Brain microvascular endothelial cell (primary cell): ENCODE measurements at regions not wholly inside any gene's neighbourhood (a gene's known extent, or its start where the extent isn't known, plus 50 kb on each side); places are given as distances from the start of the nearest gene placed in this dataset.

Experiments used
- DNase-seq: peaks from one replicate; pipeline ENCODE4 v3.0.0-alpha.2; 2020
- H3K27ac ChIP-seq: fragments of 250-450 bp; sonication (Bioruptor Pico); 2 replicates; pipeline ENCODE4 v1.5.1; 2020; ENCODE audit warnings: mild to moderate bottlenecking, moderate library complexity
- H3K27me3 ChIP-seq: fragments of 250-450 bp; sonication (Bioruptor Pico); replicated peaks from 2 replicates; pipeline ENCODE4 v1.5.1; 2020; ENCODE audit warnings: mild to moderate bottlenecking
- H3K36me3 ChIP-seq: fragments of 250-450 bp; sonication (Bioruptor Pico); replicated peaks from 2 replicates; pipeline ENCODE4 v1.5.1; 2020; ENCODE audit warnings: mild to moderate bottlenecking
- H3K4me3 ChIP-seq: 2 replicates; pipeline ENCODE4 v1.5.1; 2011; ENCODE audit warnings: low read depth, mild to moderate bottlenecking, control low read depth, low read length, moderate library complexity
- in situ Hi-C: cut with HindIII; loops from 2 replicates; pipeline ENCODE4 v1.10.0; 2017; ENCODE audit warnings: low sequenced_read_pairs, low pct_ligation_motif_present
- TF ChIP-seq, protein P1 (sequence below): IDR thresholded peaks from 2 replicates; pipeline ENCODE4 v1.5.1; 2011; ENCODE audit warnings: low read depth, mild to moderate bottlenecking, moderate library complexity, low read length, control low read depth, inconsistent platforms; ENCODE audit errors: missing control alignments

DNA sequence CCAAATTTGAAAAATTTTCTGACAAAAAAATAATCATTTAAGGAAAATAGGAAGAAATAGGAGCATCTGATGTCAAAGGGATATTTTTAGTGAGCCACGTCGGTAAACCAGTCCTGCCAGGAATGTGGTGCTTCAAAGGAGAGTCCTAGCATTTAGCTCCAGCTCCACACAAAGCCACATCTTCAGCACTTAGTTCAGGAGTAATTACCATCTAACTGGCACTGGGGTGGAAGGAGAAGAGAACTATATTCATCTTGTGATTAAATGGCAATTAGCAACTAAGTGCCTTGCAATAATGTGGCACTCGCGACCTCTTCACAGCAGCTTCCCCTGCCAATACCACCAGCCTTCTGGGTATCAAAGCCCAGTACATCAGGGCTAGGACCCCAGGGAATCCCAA is 409.1 kb downstream of the SETD4 start:
- Histone ChIP-seq H3K36me3 (no peaks in the 10 kb centered on the region), H3K4me3 (no peak overlapping the region), H3K27ac (no peak overlapping the region), H3K27me3 (no peaks in the 10 kb centered on the region)
- no peak for DNase-seq
- TF ChIP-seq, protein P1, sequence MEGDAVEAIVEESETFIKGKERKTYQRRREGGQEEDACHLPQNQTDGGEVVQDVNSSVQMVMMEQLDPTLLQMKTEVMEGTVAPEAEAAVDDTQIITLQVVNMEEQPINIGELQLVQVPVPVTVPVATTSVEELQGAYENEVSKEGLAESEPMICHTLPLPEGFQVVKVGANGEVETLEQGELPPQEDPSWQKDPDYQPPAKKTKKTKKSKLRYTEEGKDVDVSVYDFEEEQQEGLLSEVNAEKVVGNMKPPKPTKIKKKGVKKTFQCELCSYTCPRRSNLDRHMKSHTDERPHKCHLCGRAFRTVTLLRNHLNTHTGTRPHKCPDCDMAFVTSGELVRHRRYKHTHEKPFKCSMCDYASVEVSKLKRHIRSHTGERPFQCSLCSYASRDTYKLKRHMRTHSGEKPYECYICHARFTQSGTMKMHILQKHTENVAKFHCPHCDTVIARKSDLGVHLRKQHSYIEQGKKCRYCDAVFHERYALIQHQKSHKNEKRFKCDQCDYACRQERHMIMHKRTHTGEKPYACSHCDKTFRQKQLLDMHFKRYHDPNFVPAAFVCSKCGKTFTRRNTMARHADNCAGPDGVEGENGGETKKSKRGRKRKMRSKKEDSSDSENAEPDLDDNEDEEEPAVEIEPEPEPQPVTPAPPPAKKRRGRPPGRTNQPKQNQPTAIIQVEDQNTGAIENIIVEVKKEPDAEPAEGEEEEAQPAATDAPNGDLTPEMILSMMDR, result no peak
- in situ Hi-C loops, result no loop called here

GRCh38 chr21:35649186-35649585 is 411.1 kb downstream of the SETD4 start:
- in situ Hi-C loops, result no loop called here
- H3K36me3 ChIP-seq, result no peaks in the 10 kb centered on the region
- H3K27me3 ChIP-seq, result no peaks in the 10 kb centered on the region
- no peak overlapping the region for H3K27ac ChIP-seq
- TF ChIP-seq, protein P1, result no peak
- no peak overlapping the region for H3K4me3 ChIP-seq
- DNase-seq, result peak; percentile 35

- DNase-seq, result no peak
- no peaks in the 10 kb centered on the region for H3K36me3 ChIP-seq
- no peak overlapping the region for H3K4me3 ChIP-seq
- TF ChIP-seq, protein P1, result peak; percentile 17
- H3K27ac ChIP-seq, result no peak overlapping the region
- H3K27me3 ChIP-seq, result no peaks in the 10 kb centered on the region
- in situ Hi-C loops, result no loop called here
Measured at GRCh38 chr21:35648512-35648911, 411.8 kb downstream of the SETD4 start.

- Histone ChIP-seq H3K4me3 (no peak overlapping the region), H3K27me3 (no peaks in the 10 kb centered on the region), H3K27ac (peak overlapping the region; percentile 32), H3K36me3 (no peaks in the 10 kb centered on the region)
- in situ Hi-C loops, result no loop called here
- TF ChIP-seq, protein P1, result no peak
- DNase-seq, result peak; percentile 73
Measured at GRCh38 chr21:35646606-35647005, 413.7 kb downstream of the SETD4 start.

DNA sequence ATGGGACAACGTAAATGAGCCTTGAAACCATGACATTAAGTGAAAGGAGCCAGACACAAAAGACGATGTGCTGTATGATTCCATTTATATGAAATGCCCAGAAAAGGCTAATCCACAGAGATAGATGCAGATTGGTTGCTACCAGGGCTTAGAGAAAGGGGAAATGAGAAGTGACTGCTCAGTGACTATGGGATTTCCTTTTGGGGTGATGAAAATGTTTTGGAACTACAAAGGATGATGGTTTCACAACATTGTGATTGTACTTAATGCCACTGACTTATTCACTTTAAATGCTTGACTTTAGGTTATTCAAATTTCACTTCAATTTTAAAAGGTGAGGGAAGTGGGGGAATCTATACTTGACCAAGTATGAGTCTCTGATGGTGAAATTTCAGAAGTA is 414.3 kb downstream of the SETD4 start:
- Histone ChIP-seq H3K4me3 (no peak overlapping the region), H3K36me3 (no peaks in the 10 kb centered on the region), H3K27ac (peak overlapping the region; percentile 32), H3K27me3 (no peaks in the 10 kb centered on the region)
- in situ Hi-C loops, result no loop called here
- TF ChIP-seq, protein P1, result no peak
- DNase-seq, result no peak

DNA sequence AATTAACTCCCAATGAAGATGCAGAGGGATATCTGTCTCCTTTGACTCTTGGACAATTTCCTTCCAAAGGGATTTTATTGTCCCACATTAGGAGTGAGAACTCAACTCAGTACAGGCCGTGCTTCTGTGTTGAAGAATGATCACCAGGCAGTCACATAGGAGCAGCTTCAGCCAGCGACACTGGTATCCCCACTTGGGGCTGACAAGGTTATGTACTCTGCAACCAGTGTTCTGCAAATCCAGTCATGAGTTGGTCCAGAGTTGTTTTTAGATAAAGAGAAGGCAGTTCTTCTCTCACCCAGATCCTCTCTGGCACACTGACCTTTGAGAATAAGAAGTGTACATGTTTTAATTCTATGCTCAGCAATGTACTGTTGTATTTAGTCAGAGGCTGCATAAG is 415.8 kb downstream of the SETD4 start:
- TF ChIP-seq, protein P1, result no peak
- Histone ChIP-seq H3K27ac (no peak overlapping the region), H3K27me3 (no peaks in the 10 kb centered on the region), H3K36me3 (no peaks in the 10 kb centered on the region), H3K4me3 (no peak overlapping the region)
- in situ Hi-C loops, result no loop called here
- DNase-seq, result no peak
